ENCODE measurements at regions not wholly inside any gene's neighbourhood (a gene's known extent, or its start where the extent isn't known, plus 50 kb on each side); places are given as distances from the start of the nearest gene placed in this dataset.

DNA sequence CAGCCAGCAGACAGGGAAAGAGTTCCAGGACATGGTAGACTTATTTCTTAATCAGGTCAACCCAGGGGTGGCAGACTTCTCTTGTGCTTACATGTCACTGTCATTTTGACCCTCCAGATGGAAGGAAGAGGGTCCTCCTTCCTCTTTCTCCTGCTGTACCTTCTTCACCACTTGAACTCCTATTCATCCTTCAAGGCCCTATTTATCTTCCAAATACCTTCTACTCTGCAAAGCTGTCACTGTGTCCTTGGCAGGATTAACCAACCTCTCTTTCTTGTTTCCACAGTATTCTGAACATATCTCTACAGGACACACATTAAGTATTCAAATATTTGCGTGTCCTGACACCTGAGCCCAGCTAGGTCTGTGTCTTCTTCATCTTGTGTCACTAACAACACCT lies 163.1 kb downstream of the DICER1 start:
- no peak for DNase-seq

DNA sequence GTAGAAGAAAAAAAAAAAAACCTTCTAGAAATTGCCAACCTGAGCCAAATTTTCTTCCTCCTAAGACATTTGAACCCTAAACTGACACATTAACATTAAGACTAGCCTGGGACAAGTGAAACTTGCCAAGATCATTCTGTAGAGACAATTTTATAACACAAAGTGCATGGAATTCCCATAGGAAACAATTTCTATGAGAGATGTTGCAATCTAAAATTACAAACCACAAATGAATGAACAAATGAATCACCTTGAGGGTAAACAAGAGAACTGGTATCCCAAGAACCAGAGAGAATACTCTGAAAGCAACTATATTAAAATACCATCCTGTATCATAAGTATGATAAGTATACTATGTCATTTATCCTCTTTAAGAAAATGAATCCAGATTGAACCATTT lies 165.3 kb downstream of the DICER1 start:
- DNase-seq, result no peak

DNA sequence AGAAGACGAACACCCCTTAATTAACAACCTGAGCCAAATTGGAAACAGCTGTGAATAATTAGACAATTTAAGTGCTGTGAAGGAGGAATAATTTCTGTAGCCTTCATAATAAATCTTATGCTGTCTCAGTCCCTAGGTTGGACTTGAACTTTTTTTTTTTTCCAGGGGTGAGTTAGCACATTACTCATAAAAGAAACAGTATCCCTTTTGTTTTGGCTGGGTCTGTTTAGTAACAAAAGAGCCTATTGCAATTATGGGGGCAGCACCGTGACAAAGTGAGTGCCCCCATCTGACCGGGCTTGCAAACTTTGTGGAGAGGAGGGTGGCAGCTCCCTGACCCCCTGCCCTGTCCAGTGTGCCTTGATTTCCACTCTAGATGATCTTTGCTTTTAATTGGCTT lies 167.4 kb downstream of the DICER1 start:
- peak; percentile 96 for DNase-seq

DNA sequence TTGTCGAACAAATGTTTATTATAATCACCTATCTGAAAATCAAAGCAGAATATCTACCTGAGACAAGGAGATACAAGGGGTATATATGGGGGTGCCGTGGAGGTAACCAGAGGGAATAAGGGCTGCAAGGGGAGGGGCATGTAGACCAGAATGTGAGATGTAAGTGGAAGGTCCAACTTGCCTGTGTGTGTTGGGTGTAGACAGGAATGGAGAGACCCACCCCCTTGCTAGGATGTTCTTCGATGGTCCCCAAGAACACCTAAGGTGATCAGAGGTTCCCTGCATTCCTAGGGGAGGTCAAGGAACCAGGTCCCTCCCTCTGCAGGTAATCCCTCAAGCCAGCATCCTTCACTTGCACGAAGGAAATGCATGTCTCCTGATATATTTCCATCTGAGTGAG lies 167.9 kb downstream of the DICER1 start:
- DNase-seq, result peak; percentile 56

DNA sequence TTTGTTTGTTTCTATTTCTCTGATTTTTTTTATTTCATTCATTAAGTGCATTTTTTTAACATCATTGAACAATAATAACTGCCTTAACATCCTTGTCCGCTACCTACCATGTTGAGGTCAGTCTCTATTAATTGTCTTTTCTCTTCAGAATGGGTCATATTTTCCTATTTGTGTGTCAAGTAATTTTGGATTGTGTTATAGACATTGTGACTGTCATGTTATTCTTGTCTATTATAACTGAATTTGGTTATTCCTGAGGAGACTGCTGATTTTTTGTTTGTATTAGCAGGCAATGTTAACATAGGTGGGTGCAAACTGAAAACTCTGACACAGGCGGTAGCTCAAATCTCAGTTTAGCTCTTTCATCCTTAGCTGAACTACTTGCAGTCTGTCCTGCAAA lies 169.9 kb downstream of the DICER1 start:
- no peak for DNase-seq

DNA sequence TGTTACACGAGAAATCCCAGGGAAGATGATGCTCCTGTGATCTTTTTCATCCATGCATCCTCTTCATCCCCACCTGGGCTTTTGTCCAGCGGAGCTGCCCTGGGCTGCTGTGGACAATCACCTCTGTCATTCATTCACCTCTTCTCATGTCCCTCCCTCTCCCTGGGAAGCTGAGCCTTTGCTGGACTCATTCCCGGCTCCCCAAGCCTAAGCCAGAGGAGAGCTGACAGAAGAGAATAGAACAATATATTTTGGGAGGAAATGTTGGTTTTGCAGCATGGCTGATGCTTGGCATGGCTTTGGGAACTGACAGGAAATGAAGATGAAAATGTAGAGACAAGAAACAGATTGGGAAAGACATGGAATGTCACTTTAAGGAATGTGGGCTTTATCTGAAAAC lies 177.4 kb downstream of the DICER1 start:
- no peak for DNase-seq

DNA sequence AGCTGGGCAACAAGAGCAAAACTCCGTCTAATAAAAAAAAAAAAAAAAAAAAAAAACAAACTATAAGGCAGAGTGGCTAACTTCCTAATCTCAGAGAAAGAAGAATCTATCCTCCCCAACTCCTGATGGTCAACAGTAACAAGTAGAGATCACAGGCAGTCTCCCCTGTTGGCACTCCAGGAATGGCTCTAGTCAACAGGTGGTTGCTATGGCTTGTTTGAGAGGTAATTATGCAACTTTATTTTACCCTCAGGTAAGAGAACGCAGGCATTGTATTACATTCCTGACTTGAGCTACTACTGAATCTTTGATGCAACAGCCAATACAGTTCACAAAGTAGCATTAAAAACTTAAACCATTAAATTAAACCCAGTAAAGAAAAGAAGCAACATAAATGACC lies 180.3 kb downstream of the DICER1 start:
- peak; percentile 14 for DNase-seq

DNA sequence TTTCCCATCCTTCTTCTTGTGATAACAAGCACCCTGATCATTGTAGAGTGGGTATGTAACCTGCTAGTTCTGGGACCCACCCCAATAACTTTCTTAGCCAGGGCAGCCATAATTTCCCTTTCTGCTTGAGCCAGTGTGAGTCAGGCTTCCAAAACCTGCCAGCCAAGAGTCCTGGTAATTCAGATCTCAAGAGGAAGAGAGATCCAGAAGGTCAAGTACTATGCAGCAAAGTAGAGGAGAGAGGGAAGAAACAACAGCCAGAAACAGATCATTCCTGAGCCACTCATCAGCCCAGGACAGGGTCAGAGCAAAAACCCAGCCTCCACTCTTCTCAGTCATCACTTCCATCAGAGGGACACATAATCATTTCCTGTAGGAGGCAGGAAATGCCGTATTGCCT lies 182.0 kb downstream of the DICER1 start:
- DNase-seq, result no peak

DNA sequence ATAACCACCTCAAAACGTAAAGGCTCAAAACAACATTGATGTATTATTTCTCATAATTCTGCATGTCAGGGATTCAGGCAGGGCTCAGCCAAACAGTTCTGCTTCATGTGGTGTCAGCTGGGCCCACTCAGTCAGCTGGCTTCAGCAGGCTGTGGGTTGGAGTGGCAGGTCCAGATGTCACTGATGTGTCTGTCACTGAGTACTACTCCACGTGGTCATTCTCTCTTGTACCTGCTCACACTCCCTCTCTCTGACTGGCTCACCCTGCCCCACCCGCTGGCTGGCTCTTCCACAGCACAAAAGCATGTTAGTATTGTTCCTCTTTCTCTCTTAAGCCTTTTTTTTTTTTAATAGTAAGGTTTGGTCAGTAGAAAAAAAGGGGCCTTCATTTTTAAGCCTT lies 182.4 kb downstream of the DICER1 start:
- no peak for DNase-seq

DNA sequence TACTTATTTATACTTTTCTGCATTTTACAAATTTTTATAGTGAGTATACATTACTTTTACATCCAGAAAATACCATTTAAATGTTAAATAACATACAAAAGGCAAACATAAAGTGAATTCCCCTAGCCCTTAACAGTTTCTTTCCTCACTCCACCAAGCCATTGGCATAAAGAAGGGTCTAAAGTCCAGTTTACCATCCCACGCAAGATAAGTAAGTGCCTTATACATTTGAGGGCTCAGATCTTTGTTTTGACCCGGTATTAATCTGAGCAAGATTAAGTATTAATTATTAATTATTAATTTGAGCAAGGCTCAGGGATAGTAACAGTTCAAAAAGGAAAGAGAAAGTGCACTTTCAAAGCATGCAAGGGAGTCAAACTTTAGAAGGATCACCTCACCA lies 182.9 kb downstream of the DICER1 start:
- no peak for DNase-seq

DNA sequence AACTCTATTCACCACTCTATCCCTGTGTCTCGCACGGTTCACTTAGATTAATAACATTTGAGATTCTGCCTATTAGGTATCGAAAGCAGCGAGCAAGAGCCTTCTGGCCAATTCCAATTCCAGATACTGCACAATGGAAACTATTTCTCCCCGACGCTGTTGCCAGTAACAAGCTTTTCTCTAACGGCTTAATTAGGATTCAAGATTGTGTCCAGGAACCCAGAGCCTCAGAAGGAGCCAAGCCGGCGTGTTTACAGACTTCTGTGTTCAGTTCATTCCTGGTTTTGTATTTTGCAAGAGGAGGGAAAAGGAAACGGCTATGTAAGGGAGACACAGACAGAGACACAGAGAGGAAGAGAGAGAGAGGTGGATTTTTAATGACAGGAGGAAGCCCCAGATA lies 185.6 kb downstream of the DICER1 start:
- DNase-seq, result no peak

DNA sequence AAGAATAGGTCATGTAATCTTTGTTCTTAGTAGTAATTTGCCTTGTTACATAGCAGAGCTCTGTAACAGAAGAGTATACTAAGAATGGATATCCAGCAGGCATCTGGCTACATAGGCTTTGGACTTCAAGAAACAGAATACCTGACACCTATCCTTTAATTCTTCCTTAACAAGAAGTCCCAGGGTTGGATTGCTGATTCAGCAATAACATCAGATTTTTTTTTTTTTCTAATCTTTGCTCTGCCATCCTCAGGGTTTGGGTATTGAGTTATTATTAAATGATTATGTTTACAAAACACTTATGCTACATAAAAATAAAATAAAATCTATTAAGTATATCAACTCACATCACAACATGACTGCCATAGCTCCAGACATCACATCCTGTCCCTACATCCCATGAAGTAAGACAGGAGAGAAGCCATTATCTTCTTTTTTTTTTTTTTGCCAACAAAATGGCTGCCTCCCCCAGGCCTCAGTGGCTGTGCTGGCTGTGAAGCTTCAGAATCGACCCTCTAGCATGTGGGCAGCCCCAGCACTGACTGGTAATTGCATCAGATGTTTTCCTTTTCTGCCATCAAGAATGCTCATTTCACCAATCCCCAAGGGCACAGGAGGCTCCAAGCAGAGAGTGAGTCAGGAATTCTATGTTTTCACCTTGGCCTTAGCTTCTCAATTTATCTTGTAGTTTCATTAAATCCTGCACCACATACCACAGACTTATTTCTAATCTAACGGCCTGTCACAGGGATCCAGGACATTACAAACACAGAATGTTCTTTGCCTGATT lies 186.2 kb downstream of the DICER1 start:
- no peak for DNase-seq

DNA sequence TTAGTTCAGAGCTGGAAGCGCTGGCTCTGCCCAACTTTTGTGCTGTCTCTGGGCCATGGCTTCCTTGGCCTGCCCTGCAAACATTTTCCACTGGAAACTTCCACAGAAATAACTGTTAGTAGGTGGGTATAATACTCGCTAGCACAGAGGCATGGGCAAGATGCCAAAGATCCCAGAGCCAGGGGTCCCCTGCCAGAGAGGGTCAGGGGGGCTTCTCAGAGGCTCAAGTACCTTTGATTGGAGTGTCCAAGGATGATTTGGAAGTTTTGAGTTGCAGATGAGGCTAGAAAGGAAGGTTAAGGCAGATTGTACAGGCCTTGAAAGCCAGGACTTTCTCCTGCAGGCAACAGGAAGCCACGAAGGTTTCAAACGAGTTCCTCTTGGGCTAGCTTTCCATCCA lies 187.6 kb downstream of the DICER1 start:
- DNase-seq, result no peak

DNA sequence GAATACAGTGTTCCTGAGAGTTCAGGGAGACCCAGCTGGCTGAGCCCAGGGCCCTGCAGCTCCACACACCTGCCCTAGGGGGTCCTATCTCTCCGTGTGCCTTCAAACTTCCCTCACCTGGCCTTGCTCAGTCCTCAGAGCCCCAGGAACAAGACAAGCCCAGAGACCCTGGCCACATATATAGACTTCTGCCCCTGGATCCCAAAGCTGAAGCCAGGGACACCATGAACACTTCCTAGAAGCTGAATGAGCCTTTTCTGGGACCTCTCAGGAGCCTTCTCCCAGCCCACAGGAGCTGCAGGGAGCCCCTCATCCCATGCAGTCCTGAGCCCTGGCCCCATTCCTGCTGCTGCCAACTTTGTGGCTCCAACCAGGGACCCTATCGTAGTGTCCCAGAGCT lies 190.5 kb downstream of the DICER1 start:
- DNase-seq, result no peak

DNA sequence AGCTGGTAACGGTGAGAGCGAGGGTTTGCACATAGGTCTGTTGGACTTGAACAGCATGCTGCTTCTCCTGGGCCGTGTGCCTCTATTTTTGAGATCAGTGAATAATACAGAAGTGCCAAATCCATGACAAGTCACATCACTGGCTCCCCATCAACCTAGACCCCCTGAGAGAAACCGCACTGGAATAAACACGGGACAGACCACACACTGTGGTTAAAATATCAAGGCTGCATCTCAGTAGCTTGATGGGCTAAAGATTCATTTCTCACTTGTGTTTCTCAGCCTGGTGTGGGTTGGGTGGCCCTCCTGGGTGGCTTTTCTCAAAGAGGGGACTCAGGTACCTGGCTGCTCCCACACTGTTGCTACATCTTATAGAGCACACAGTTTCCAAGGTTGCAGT lies 191.0 kb downstream of the DICER1 start:
- no peak for DNase-seq

DNA sequence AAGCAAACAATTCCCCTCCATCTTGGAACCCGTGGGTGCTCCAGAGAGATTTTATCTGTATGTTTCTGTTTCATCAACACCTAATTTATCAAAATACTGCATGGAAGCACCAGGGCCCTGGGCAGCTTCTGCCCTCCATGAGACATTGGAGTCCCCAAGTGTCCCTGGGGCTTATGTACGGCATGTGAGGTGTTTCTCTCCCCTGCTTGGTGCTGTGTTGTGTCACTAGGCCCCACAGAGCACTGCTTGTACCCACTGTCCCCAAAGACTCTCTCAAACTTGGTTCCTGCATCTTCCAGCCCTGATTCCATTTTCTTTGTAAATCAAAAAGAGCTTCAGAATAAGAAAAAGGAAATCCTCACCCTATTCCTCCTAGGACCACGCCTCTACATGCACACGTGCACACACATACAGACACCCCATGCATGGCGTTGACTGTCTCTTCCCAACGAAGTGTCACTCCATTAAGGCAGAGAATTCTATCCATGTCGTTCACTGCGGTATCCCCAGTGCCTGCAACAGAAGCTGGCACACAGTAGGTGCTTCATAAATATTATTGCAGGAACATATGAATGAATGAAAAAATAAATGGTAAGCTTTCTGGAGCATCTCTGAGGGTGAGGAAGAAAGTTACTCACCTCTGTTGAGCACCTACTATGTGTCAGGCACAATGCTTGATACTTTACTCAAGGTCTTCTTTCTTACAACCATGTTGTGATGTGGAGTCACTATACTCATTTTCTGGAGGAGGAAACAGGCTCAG lies 191.6 kb downstream of the DICER1 start:
- no peak for DNase-seq

DNA sequence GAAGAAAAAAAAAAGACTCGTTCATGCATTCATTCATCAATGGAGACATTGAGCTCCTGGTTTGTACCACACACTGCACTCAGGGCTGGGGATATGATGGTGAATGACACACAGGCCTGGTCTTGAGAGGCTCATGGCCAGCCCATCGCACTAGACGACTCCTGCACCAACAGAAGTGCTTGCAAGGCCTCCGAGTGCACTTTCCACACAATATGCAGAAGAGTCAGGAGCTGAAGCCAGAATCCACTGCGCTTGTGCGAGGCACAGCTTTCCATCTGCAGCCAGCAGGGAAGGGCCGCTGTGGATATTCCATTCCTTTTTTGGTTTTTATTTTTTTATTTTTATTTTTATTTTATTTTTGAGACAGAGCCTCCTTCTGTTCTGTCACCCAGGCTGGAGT lies 192.4 kb downstream of the DICER1 start:
- DNase-seq, result no peak

DNA sequence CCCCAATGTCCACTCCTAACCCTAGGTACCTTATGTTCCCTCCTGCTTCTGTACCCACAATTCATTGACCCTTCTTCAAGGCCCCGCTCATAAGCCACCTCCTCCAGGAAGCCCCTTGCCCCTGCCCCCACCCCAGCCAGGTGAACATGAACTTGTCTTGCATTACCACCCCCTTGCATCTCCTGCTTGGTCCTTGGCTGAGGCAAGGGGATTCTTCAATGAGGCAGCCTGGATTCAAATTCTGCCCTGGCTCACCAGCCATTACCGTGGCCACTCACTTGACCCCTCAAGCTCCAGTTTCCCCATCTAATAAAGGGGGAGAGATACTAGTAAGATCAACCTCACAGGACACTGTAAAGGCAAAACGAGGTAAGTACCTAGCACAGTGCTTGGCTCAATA lies 193.1 kb downstream of the DICER1 start:
- no peak for DNase-seq

DNA sequence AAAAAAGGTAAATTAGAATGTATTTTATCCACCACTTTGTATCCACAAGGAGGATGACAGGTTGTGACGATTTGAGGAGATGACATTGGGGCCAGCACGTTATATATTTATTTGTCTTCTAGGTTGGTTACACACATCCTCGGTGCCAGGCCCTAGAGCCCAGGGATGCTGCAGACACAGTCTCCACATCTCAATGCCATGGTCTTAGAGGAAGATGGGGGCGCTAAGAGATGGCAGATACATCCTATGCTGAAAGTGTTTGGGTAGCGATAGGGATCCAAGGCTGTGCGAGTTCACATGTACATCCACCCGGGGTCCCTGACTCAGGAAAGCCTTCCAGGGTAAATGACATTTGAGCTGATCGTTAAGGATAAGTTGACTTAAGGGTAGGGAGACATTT lies 193.1 kb upstream of the GSC start:
- DNase-seq, result no peak

DNA sequence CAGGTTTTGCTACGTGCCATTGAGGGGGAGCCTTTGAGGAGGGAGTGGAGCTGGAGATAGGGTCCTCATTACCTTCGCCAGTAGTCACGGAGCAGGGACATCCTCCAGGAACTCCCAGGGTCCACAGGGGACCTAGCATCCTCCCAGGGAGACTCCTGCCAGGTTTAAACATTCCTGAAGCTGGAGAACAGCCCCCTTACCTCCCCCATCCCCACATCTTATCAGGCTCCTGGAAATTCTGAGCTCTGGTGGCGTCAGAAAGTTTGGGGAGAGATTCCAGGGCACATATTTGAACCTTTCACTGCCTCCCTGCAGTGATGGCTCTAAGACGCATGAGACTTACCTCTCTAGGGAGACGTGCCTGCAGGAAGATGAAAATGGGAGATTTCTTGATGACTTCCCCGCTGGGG lies 192.3 kb upstream of the GSC start:
- DNase-seq, result no peak

DNA sequence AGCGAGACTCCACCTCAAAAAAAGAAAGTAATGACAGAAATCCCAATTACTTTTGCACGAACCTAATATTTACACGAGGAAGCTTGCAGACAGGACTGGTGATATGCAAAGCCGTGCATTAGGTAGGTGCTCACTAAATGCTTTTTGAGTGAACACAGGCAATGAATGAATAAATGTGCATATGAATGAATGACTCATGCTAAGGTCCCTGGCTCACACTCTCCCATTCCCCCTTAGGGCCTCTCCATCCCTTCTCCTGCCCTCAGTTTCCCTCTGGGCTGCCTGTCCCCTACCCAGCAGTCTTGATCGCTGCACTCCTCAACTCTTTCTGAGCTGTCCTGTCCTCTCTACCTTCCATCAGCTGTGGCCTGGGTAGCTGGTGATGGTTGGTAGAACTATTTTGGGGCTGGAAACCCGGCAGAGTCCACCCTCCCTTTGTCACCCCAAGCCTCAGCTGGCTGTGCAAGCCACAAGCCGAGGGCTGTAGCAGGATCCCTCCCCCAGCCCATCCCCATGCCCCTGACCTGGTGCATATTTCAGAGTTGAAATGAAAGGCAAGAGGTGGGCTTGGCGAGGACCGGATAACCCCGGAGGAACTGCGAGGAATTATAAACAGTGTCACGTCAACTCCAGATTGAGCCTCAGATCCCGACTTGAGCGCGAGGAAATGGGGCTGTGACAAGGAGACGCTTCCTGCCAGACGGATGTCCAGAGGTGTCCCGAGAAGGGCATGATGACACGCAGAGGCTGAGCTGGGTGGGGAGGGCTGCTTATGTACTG lies 191.7 kb upstream of the GSC start:
- no peak for DNase-seq

DNA sequence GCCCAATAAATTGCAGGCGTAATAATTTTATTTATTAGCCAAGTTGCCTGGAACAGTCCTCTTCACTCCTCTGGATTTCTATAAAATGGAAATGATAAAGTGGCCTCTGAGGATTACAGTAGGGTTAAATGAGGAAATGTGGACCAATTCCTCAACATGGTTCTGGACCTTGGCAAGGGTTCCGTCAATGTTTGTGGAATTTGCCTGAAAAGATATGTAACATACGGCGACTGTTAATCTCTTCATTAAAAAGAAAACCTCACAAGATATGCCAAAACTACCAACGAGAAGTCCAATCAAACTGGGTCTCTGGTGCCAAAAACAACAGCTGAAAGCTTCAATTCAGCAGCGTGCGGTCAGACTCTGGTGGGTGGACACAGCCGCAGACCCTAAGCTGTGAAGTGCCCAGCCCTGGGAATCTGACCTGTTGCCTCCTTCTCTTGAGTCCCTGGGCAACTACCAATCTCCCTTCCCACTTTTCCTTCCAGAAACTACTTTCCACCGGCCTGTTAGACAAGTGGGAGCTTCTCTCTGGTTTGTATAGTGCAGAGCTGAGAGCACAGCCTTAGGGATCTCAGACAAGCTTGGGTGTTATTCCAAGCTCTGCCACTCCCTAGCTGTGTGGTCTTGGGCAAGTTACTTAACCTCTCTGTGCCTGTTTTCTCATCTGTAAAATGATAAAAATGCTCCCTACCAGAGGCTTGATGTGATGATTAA lies 190.5 kb upstream of the GSC start:
- DNase-seq, result no peak
